ENCODE measurements at regions not wholly inside any gene's neighbourhood (a gene's known extent, or its start where the extent isn't known, plus 50 kb on each side); places are given as distances from the start of the nearest gene placed in this dataset.
"Not testable (repeated sequence)": the region's sequence is repeated elsewhere in the genome, so short reads cannot be mapped to it uniquely, and the experiment has no call there.

DNA sequence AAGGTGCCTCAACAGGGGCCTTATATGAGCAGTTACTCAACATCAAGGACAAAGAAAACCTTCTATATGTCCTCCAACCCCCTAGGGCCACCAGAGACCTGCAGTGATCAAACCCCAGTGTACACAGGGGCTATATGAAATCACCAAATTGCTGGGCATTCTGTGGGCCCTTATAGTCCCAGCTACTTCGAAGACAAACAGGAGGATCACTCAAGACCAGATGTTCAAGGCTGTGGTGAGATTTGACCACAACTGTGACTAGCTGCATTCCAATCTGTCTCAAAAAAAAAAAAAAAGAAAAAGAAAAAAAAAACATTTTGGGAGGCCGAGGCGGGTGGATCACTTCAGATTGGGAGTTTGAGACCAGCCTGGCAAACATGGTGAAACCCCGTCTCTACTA, 51.0 kb upstream of the PRB2 start:
- no peak for DNase-seq (ENCODE audit: low spot score)

DNA sequence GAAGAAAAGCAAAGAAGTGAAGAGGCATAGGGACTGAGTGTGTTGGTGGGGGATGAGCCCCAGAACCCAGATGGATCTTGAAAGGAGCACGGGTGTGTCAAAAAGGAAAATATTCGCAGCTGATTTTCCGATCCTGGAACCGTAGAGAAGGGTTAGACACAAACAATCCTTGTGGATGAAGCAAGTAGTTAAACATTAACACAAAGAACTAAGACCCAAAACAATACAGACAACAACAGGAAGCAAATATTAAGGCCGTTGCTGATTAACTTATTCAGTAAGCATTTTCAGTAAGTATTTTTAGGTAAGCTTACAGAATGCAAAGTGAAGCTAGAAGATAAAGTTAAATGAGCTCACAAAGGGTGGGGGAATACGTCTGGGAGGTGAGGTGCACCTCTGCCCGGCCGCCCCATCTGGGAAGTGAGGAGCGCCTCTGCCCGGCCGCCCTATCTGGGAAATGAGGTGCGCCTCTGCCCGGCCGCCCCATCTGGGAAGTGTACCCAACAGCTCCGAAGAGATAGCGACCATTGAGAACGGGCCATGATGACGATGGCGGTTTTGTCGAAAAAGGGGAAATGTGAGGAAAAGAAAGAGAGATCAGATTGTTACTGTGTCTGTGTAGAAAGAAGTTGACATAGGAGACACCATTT, 62.8 kb upstream of the PRB2 start:
- DNase-seq (ENCODE audit: low spot score), result no peak

DNA sequence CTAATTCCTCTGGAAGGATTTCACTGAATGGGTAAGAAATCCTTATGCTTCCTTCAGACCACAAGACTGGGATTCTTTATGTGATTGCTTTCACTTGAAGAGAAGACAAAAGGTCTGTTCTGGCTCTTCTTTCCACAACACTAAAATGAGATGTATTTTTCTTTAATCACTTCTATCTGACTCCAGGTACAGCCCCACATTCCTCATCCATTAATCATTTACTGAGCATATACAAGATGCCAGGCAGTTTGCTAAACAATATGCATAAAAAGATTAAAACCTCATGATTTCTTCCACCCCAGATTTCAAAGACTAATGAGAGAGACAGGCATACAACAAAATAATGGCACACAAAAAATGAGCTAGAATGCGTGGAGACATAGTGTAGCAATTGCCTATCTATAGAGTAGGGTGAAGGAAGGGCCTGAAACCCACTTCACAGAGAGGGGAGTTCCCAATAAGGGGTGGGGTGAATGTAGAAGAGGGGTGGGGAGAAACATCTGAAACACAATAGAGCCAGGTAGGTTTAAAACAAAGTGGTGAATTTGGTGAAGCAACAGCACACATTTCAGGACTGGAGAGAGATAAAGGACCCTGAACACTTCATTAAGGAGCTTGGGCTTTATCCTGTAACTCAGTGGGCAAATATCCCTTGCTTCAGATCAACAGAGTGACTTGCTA, 65.1 kb upstream of the PRB2 start:
- DNase-seq (ENCODE audit: low spot score), result no peak

- no peak for DNase-seq (ENCODE audit: low spot score)
These were observed 66.1 kb upstream of the PRB2 start for GRCh38 chr12:11461433-11461832.

- DNase-seq (ENCODE audit: low spot score), result no peak
These were observed 81.7 kb upstream of the PRB2 start for GRCh38 chr12:11477110-11477509.

- no peak for DNase-seq (ENCODE audit: low spot score)
These were observed 87.6 kb upstream of the PRB2 start for GRCh38 chr12:11482955-11483354.

- DNase-seq (ENCODE audit: low spot score), result peak; percentile 84
These were observed 91.5 kb upstream of the PRB2 start for GRCh38 chr12:11486623-11487444.

GRCh38 chr12:11496157-11496851, 100.9 kb upstream of the PRB2 start:
- DNase-seq (ENCODE audit: low spot score), result no peak

GRCh38 chr12:11497438-11497837, 102.1 kb upstream of the PRB2 start:
- DNase-seq (ENCODE audit: low spot score), result no peak

DNA sequence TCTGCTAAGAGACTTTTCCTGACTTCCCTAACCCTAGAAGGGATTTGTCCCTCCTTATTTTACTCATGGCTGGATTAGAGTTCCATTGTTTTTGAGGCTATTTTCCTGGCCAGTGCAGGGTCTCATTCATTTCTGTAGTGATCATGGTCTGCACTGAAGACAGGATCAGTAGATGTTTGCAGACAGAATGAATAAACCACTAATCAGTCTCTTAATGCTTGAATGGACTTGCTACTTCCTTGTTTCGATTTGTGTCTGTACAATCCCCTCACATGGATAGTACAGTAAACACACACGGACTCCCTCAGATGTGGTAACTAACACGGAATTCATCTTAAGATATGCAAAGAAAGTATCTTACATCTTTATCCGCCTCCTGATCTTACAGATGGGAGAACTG, 102.6 kb upstream of the PRB2 start:
- no peak for DNase-seq (ENCODE audit: low spot score)

DNA sequence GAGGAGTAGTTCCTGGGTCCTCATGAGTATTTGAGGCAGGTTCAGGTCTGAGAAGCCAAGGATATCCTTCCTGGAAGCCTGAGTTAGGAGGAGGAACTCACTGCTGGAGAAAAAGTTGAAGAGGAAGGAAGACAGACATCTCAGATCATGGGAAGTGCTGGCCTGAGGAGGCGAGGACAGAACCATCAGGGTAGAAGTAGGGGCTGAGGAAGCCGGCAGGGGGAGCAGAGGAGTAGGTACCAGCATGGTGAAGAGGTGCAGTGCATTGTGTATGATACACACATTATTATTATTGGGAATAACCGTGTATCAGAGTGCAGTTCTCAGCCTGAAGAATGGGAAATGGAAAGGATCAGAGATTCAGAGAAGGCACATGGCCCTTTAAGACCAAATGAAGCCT, 103.2 kb upstream of the PRB2 start:
- not testable (repeated sequence) for DNase-seq (ENCODE audit: low spot score)

- DNase-seq (ENCODE audit: low spot score), result no peak
These were observed 104.4 kb upstream of the PRB2 start for GRCh38 chr12:11499806-11500187.

DNA sequence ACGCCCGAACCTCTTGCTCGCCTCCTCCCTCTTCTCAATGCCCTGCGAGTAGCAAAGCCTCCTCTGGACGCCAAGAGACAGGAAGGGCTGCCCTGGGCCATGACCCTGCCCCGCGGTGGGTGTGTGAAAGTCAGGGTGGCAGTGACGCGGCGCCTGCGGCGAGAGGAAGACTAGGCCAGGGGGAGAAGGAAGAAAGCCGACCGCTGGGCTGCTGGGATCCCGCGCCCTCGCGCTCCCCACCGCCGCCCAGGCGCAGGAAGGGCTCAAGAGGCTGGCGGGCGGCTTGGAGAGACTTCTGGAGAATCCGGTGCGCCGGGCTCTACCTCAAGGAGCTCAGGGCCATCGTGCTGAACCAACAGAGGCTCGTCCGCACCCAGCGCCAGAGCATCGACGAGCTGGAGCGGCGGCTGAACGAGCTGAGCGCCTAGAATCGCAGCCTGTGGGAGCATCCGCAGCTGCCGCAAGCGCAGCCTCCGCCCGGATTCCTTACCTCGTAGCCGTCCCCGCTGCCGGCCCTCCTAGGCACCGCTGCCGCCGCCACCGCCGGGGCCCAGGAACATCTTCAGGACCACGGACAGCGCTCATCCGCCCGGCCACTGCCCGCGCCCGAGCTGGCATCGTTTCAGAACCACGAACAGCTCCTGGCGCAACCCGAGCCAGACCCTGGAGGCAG, 105.0 kb upstream of the PRB2 start:
- peak; percentile 34 for DNase-seq (ENCODE audit: low spot score)

GRCh38 chr12:11500861-11501230, 105.5 kb upstream of the PRB2 start:
- DNase-seq (ENCODE audit: low spot score), result no peak

DNA sequence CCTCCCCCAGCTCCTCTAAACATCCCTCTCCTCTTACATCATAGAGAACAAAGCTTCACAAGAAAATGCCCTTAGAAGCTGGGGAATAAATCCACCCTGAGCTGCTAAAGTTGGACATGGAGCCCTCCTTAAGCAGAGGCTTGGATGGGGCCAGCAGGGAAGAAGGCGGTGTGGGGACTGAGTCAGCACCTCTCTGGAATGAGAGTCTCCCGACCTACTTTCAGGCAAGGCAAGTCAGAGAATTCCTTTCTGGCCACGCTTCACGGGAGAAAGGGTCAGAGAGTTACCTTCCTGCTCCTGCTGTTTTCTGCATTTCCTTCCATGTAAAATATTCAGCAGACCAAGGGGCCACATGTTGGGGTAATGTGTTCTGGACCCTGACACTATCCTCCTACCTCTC, 113.3 kb upstream of the PRB2 start:
- no peak for DNase-seq (ENCODE audit: low spot score)

GRCh38 chr12:11509326-11509725, 114.0 kb upstream of the PRB2 start:
- no peak for DNase-seq (ENCODE audit: low spot score)

- no peak for DNase-seq (ENCODE audit: low spot score)
These were observed 115.3 kb upstream of the PRB2 start for GRCh38 chr12:11510671-11511070.

DNA sequence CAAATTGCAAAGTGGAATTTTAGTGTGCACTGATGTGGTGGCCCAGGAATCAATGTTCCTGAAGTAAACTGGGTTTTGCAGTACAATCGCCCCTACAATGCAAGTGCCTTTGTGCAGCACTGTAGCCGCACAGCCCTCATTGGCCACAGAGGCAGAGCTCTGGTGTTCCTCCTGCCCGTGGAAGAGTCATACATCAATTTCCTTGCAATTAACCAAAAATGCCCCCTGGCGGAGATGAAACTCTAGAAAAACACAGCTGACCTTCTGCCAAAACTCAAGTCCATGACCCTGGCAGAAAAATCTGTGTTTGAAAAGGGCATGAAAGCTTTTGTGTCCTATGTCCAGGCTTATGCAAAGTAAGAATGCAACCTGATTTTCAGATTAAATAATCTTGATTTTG, 117.9 kb upstream of the PRB2 start:
- no peak for DNase-seq (ENCODE audit: low spot score)

DNA sequence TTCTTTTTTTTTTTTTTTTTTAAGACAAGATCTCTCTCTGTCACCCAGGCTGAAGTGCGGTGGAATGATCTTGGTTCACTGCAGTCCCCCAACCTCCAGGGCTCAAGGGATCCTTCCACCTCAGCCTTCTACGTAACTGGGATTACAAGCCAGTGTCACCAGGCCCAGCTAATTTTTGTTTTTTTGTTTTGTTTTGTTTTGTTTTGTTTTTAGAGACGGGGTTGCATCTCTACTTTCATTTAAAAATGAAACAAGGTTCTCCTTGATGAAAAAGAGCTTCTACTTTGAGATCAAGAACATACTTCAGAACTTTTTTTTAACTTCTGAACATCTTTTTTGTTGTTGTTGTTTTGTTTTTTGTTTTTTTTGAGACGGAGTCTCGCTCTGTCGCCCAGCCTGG, 121.7 kb upstream of the PRB2 start:
- no peak for DNase-seq (ENCODE audit: low spot score)

- DNase-seq (ENCODE audit: low spot score), result no peak
These were observed 125.0 kb upstream of the ETV6 start for GRCh38 chr12:11524446-11524845.

GRCh38 chr12:11534064-11534463, 115.4 kb upstream of the ETV6 start:
- no peak for DNase-seq (ENCODE audit: low spot score)

DNA sequence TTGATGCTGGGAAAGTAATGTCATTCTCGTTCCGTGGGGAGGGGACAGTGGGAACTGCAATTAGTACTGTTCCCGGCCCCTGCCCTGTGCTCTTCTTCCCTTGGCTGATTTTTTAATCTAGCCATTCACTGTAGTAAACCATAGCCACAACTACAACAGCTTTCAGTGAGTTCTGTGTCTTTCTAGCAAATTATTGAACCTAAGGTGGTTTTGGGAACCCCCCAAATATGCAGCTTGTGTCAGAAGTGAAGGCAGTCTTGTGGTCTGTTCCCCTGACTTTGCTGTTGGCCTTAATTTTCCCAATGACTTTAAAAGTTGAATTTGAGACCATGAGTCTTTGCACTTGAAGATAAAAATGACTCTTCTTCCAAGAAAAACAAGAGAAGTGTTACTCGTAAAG, 114.3 kb upstream of the ETV6 start:
- DNase-seq (ENCODE audit: low spot score), result no peak

All from hematopoietic multipotent progenitor cell treated with erythropoietin and hydrocortisone succinate and interleukin-3 and kit ligand, for 15 days (in vitro differentiated cells).